OCI-LY1 (cell line): ENCODE measurements at regions not wholly inside any gene's neighbourhood (a gene's known extent, or its start where the extent isn't known, plus 50 kb on each side); places are given as distances from the start of the nearest gene placed in this dataset.

Source experiments
- H2AFZ ChIP-seq: fragments of 200-600 bp; sonication (generic), shearing (Covaris generic); 2 replicates; pipeline ENCODE4 v1.6.0; 2014; ENCODE audit warnings: antibody characterized with exemption, mild to moderate bottlenecking, low read length
- H3F3A ChIP-seq: fragments of 200-600 bp; sonication (generic), shearing (Covaris generic); 2 replicates; pipeline ENCODE4 v1.6.0; 2014; ENCODE audit warnings: mild to moderate bottlenecking, antibody characterized with exemption, low read length, moderate library complexity; ENCODE audit not compliant: insufficient read depth
- H3K27ac ChIP-seq: fragments of 200-600 bp; sonication (generic); 2 replicates; pipeline ENCODE4 v1.5.1; 2014; ENCODE audit warnings: low read length, mixed run types, mild to moderate bottlenecking, low read depth; ENCODE audit not compliant: poor library complexity, severe bottlenecking
- H3K27me3 ChIP-seq: fragments of 200-600 bp; sonication (generic); 2 replicates; pipeline ENCODE4 v1.6.0; 2014; ENCODE audit warnings: antibody characterized with exemption, mild to moderate bottlenecking, low read length, moderate library complexity; ENCODE audit not compliant: insufficient read depth
- H3K36me3 ChIP-seq: fragments of 200-600 bp; sonication (generic); 2 replicates; pipeline ENCODE4 v1.6.1; 2014; ENCODE audit warnings: mild to moderate bottlenecking, antibody characterized with exemption, low read length, moderate library complexity, mixed read lengths; ENCODE audit not compliant: insufficient read depth
- H3K4me1 ChIP-seq: fragments of 200-600 bp; sonication (generic); 2 replicates; pipeline ENCODE4 v1.5.1; 2014; ENCODE audit warnings: mild to moderate bottlenecking, low read length, moderate library complexity; ENCODE audit not compliant: insufficient read depth, severe bottlenecking
- H3K4me2 ChIP-seq: fragments of 200-600 bp; sonication (generic), shearing (Covaris generic); 2 replicates; pipeline ENCODE4 v1.6.1; 2014; ENCODE audit warnings: low read length
- H3K4me3 ChIP-seq: fragments of 200-600 bp; sonication (generic); 2 replicates; pipeline ENCODE4 v1.5.1; 2014; ENCODE audit warnings: low read length, low read depth, mild to moderate bottlenecking, mixed read lengths; ENCODE audit not compliant: poor library complexity, severe bottlenecking
- H3K79me2 ChIP-seq: fragments of 200-600 bp; shearing (Covaris generic); 2 replicates; pipeline ENCODE4 v1.6.1; 2016; ENCODE audit warnings: mixed run types, low read length, mixed read lengths; ENCODE audit not compliant: insufficient read depth
- H3K9ac ChIP-seq: fragments of 200-600 bp; sonication (generic), shearing (Covaris generic); 2 replicates; pipeline ENCODE4 v1.6.1; 2014; ENCODE audit warnings: mild to moderate bottlenecking, low read length, mixed read lengths
- H3K9me2 ChIP-seq: fragments of 200-600 bp; sonication (generic), shearing (Covaris generic); 2 replicates; pipeline ENCODE4 v1.6.1; 2014; ENCODE audit warnings: low read depth, mild to moderate bottlenecking, low read length, mixed read lengths
- H3K9me3 ChIP-seq: fragments of 200-600 bp; shearing (Covaris generic); 2 replicates; pipeline ENCODE4 v1.6.1; 2014; ENCODE audit warnings: low read length, mixed read lengths
- H4K20me1 ChIP-seq: fragments of 200-600 bp; sonication (generic), shearing (Covaris generic); 2 replicates; pipeline ENCODE4 v1.6.0; 2016; ENCODE audit warnings: mild to moderate bottlenecking, low read length; ENCODE audit not compliant: insufficient read depth
- EZH2 ChIP-seq: fragments of 200-600 bp; sonication (generic), shearing (Covaris generic); IDR thresholded peaks from 2 replicates; pipeline ENCODE4 v1.8.0; 2017; ENCODE audit warnings: borderline replicate concordance, mixed run types, mild to moderate bottlenecking, antibody characterized with exemption, low read length, moderate library complexity, mixed read lengths
- TF ChIP-seq, protein P1 (sequence below): fragments of 200-600 bp; sonication (generic), shearing (Covaris generic); IDR thresholded peaks from 2 replicates; pipeline ENCODE4 v1.5.1; 2017; ENCODE audit warnings: mild to moderate bottlenecking, antibody characterized with exemption, low read length, moderate library complexity, mixed read lengths

DNA sequence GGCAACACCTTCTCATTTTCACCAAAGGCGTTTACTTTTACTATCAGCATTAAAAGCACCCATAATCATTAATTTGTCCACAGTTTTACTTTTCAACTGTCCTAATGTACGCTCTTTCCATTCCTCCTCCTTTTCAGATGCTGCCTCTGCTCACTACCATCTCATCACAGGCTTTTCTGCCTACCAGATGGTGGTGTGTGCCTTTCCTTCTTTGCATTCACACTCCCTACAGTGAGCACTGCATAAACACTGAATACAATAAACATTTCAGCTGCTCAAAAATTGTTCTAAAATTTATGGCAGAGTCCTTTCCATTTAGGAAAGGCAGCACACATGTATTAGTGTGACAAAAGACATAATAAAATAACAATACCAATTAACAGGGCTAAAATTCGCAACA, 435.7 kb downstream of the GXYLT1 start:
- Histone ChIP-seq H3K27me3 (no peaks in the 10 kb centered on the region), H3K27ac (peak overlapping the region; percentile 67), H3K9ac (no peak overlapping the region), H3K36me3 (no peaks in the 10 kb centered on the region), H3K9me2 (no peaks in the 10 kb centered on the region), H2AFZ (no peak overlapping the region), H3K4me2 (no peak overlapping the region; the same call in 1 of the 2 replicates), H4K20me1 (no peaks in the 10 kb centered on the region), H3K4me3 (no peak overlapping the region), H3F3A (no peaks in the 10 kb centered on the region), H3K79me2 (no peaks in the 10 kb centered on the region), H3K4me1 (peaks cover 31% of the 10 kb centered on the region), H3K9me3 (no peaks in the 10 kb centered on the region)
- TF ChIP-seq, protein P1, sequence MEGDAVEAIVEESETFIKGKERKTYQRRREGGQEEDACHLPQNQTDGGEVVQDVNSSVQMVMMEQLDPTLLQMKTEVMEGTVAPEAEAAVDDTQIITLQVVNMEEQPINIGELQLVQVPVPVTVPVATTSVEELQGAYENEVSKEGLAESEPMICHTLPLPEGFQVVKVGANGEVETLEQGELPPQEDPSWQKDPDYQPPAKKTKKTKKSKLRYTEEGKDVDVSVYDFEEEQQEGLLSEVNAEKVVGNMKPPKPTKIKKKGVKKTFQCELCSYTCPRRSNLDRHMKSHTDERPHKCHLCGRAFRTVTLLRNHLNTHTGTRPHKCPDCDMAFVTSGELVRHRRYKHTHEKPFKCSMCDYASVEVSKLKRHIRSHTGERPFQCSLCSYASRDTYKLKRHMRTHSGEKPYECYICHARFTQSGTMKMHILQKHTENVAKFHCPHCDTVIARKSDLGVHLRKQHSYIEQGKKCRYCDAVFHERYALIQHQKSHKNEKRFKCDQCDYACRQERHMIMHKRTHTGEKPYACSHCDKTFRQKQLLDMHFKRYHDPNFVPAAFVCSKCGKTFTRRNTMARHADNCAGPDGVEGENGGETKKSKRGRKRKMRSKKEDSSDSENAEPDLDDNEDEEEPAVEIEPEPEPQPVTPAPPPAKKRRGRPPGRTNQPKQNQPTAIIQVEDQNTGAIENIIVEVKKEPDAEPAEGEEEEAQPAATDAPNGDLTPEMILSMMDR: no peak
- TF ChIP-seq EZH2: no peak

DNA sequence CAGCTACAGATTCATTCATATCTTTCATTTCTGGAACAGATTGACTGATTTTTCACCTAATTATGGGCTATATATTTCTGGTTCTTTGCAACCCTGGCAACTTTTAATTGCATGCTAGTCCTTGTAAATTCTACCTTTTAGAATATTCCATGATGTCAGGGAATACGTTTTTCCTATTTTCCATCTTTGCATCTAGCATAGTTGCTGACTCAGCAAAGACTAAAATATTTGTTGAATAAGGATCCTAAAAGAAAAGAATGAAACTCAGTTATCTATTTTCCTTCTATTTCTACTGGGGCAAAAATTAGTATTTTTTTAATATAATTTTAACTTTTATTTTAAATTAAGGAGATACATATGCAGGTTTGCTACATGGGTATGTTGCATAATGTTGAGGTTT, 438.3 kb downstream of the GXYLT1 start:
- Histone ChIP-seq H3K36me3 (no peaks in the 10 kb centered on the region), H2AFZ (no peak overlapping the region), H3K79me2 (no peaks in the 10 kb centered on the region), H3K27ac (no peak overlapping the region), H3K4me3 (no peak overlapping the region), H3K9me3 (no peaks in the 10 kb centered on the region), H3K27me3 (no peaks in the 10 kb centered on the region), H3K9me2 (no peaks in the 10 kb centered on the region), H3F3A (no peaks in the 10 kb centered on the region), H4K20me1 (no peaks in the 10 kb centered on the region), H3K4me2 (no peak overlapping the region), H3K9ac (no peak overlapping the region), H3K4me1 (peaks cover 50% of the 10 kb centered on the region)
- TF ChIP-seq, protein P1: no peak
- TF ChIP-seq EZH2: no peak

DNA sequence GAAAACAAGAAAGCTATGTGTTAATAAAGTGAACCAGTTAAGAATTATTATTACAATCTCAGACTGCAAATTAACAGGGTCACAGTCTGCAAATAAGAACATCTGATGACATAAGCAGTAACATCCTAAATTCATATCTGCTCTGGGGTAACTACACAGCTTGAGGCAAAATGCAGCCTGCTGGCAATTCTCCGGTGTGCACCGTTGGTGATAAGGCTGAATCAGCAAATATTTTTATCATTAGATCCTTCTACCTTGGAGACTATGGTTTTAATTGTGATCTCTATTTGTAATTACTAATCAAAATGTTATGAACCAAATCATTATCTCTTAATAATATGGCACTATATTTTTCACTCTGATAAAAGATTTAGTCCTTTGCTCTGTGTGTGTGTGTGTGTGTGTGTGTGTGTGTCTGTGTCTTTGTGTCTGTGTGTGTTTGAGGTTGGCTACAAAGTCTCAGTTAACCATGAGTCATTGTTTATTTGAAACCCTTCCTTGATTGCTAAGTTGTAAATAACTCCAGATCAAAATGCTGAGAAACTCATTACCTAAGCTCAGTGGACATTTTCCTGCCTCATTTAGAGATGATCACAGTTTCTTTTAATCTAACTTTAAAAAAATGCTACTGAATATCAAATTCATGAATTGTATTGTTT, 442.6 kb downstream of the GXYLT1 start:
- Histone ChIP-seq H3K9me3 (no peaks in the 10 kb centered on the region), H3K36me3 (no peaks in the 10 kb centered on the region), H2AFZ (no peak overlapping the region), H3K9me2 (no peaks in the 10 kb centered on the region), H3K27ac (no peak overlapping the region), H3F3A (no peaks in the 10 kb centered on the region), H3K27me3 (no peaks in the 10 kb centered on the region), H3K4me2 (no peak overlapping the region), H3K4me1 (peaks cover 28% of the 10 kb centered on the region), H4K20me1 (no peaks in the 10 kb centered on the region), H3K79me2 (no peaks in the 10 kb centered on the region), H3K9ac (no peak overlapping the region), H3K4me3 (no peak overlapping the region)
- TF ChIP-seq, protein P1: no peak
- TF ChIP-seq EZH2: no peak
